Gastroesophageal sphincter (tissue), 4 donors: ENCODE measurements at regions not wholly inside any gene's neighbourhood (a gene's known extent, or its start where the extent isn't known, plus 50 kb on each side); places are given as distances from the start of the nearest gene placed in this dataset.

ENCODE experiments used
- ATAC-seq: fragments of 150-250 bp; one replicate; pipeline ENCODE4 v1.9.1; 2016; ENCODE audit warnings: mild to moderate bottlenecking, moderate library complexity
- H3K27ac ChIP-seq, 4 donors: fragments of 200-600 bp; sonication (generic) in 3 of 4; 1 replicate in 3 of 4; 2 replicates in 1 of 4; pipeline ENCODE4 v1.5.1; 2016 to 2019
- H3K27me3 ChIP-seq: fragments of 200-600 bp; sonication (generic); one replicate; pipeline ENCODE4 v1.5.1; 2019
- H3K36me3 ChIP-seq, 2 donors: fragments of 200-600 bp; sonication (generic); one replicate each; pipeline ENCODE4 v1.5.1; 2019; ENCODE audit warnings: control low read depth in 1 of 2
- H3K4me1 ChIP-seq, 3 donors: fragments of 200-600 bp; sonication (generic); 1 replicate in 2 of 3; 2 replicates in 1 of 3; pipeline ENCODE4 v1.5.1; 2016 to 2019; ENCODE audit warnings: control low read depth in 2 of 3
- H3K4me3 ChIP-seq, 2 donors: fragments of 200-600 bp; sonication (generic); one replicate each; pipeline ENCODE4 v1.5.1; 2019; ENCODE audit warnings: mild to moderate bottlenecking in 1 of 2, moderate library complexity in 1 of 2
- H3K9me3 ChIP-seq, 3 donors: fragments of 200-600 bp; sonication (generic); one replicate each; pipeline ENCODE4 v1.5.1; 2017 to 2019; ENCODE audit warnings: control low read depth in 2 of 3
- EP300 ChIP-seq: sonication (generic); formaldehyde crosslinking; IDR thresholded peaks from one replicate; pipeline ENCODE4 v1.6.1; 2017; ENCODE audit warnings: antibody characterized with exemption, mild to moderate bottlenecking
- POLR2A ChIP-seq, 2 donors: fragments of 450-650 bp; IDR thresholded peaks; one replicate each; pipeline ENCODE4 v1.6.1; 2017; ENCODE audit warnings: antibody characterized with exemption in 2 of 2, mild to moderate bottlenecking in 2 of 2, moderate library complexity in 1 of 2
- POLR2AphosphoS5 ChIP-seq: sonication (generic); formaldehyde crosslinking; IDR thresholded peaks from one replicate; pipeline ENCODE4 v1.6.1; 2017; ENCODE audit warnings: antibody characterized with exemption
- WGBS, 2 donors: methylation state at CpG; one replicate each; pipeline ENCODE4 v1.1.5; 2018; ENCODE audit warnings: low coverage in 1 of 2; 5-methylcytosine and 5-hydroxymethylcytosine counted together
- TF ChIP-seq, protein P1 (sequence below), 4 experiments: fragments of 200-600 bp in 2 of 4; fragments of 450-650 bp in 2 of 4; sonication (generic) in 1 of 4; IDR thresholded peaks; one replicate each; pipeline ENCODE4 v1.5.1; 2017 to 2019; ENCODE audit warnings: antibody characterized with exemption in 4 of 4, mild to moderate bottlenecking in 2 of 4, moderate library complexity in 2 of 4

DNA sequence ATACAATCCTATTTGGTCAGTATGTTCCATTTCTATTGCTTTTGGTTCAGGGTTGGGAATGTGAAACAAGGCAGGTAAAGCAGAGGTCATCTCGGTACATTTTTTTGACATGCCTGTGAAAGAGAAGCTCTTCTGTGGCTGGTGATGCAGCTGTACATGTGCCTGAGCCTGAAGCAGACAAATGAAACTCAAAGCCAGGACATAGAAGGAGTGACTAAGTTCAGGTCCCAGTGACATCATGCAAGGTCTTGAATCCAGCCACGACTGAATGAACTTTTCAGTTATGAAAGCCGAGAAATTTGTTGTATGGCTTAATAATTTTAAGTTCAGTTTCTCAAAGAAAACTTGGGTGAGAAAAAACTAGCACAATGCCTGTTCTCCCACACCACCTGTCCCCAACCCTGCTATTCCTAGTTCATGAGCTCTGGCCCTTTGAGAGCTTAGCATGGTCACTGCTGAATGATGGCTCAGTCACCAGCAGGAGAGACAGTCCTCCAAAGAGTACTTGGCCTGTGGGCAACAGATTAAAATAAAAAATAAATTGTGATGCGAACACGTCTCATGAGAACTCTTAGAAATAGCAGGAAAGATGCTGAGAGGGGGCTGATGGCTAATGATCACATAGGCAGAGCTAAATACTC, 600.2 kb upstream of the GRM7 start:
- H3K4me3 ChIP-seq, result no peak overlapping the region
- 71 to 85% methylated on average over 5 of the region's 5 CpGs for WGBS, 2 donors
- no peak for ATAC-seq

DNA sequence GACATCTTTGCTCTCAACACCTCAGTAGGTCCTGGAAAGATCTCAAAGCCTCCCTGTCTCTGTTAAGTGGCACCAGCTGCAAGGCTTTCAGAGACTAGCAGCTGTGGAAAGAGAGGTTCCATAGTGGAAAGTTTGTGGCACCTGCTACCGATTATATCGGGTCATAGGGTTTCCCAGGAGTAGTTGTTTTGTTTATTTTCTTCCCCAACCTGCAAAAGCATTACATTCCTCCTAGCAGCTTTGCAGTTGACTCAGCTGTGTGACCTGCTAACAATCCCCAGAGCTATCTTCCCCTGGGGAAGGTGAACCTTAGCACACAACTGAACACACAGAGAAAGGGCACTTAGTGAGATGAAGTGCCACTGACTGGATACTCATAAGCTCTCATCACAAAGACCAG, 598.9 kb upstream of the GRM7 start:
- Histone ChIP-seq H3K9me3 (no peaks in the 10 kb centered on the region), H3K4me1 (no peaks in the 10 kb centered on the region), H3K36me3 (no peaks in the 10 kb centered on the region), H3K4me3 (no peak overlapping the region), H3K27ac (no peak overlapping the region), H3K27me3 (no peaks in the 10 kb centered on the region)
- WGBS, 2 donors, result no CpG with 5 or more reads among the region's 2 CpGs
- TF ChIP-seq POLR2A (IDR thresholded peaks at IDR 0.05) (no peak), POLR2AphosphoS5 (no peak)
- ATAC-seq, result no peak

More for the DNA sequence above, 600.2 kb upstream of the GRM7 start:
- H3K36me3 ChIP-seq, result no peaks in the 10 kb centered on the region
- TF ChIP-seq EP300 (no peak), POLR2AphosphoS5 (no peak), POLR2A (IDR thresholded peaks at IDR 0.05) (no peak)
- TF ChIP-seq, protein P1, sequence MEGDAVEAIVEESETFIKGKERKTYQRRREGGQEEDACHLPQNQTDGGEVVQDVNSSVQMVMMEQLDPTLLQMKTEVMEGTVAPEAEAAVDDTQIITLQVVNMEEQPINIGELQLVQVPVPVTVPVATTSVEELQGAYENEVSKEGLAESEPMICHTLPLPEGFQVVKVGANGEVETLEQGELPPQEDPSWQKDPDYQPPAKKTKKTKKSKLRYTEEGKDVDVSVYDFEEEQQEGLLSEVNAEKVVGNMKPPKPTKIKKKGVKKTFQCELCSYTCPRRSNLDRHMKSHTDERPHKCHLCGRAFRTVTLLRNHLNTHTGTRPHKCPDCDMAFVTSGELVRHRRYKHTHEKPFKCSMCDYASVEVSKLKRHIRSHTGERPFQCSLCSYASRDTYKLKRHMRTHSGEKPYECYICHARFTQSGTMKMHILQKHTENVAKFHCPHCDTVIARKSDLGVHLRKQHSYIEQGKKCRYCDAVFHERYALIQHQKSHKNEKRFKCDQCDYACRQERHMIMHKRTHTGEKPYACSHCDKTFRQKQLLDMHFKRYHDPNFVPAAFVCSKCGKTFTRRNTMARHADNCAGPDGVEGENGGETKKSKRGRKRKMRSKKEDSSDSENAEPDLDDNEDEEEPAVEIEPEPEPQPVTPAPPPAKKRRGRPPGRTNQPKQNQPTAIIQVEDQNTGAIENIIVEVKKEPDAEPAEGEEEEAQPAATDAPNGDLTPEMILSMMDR (IDR thresholded peaks at IDR 0.05), result no peak
- H3K9me3 ChIP-seq, result no peaks in the 10 kb centered on the region
- no peaks in the 10 kb centered on the region for H3K27me3 ChIP-seq
- no peaks in the 10 kb centered on the region for H3K4me1 ChIP-seq
- H3K27ac ChIP-seq, result no peak overlapping the region

DNA sequence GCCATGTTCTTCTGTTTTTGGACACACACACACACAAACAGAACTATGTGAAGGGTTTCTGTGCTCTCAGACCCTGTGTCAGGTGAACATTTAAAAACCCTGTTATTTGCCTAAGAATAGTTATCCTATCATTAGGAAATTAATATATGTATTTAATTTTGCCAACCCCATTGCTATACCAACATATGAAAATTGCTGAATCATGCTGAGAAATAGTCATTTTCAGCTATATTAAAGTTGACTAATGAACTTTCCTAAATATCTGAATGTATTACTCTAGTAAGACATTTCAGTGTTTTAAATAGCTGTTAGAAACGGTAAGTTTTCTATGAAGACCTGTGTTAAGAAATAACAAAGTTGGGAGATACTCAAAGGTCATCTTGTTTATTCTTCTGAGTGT, 596.9 kb upstream of the GRM7 start:
- TF ChIP-seq EP300, result no peak
- no peak overlapping the region for H3K27ac ChIP-seq
- H3K27me3 ChIP-seq, result no peaks in the 10 kb centered on the region
- ATAC-seq, result no peak
- no peaks in the 10 kb centered on the region for H3K4me1 ChIP-seq
- 79 to 93% methylated on average over 1 of the region's 1 CpG for WGBS, 2 donors
- H3K36me3 ChIP-seq, result no peaks in the 10 kb centered on the region
- H3K9me3 ChIP-seq, result no peaks in the 10 kb centered on the region
- no peak overlapping the region for H3K4me3 ChIP-seq

DNA sequence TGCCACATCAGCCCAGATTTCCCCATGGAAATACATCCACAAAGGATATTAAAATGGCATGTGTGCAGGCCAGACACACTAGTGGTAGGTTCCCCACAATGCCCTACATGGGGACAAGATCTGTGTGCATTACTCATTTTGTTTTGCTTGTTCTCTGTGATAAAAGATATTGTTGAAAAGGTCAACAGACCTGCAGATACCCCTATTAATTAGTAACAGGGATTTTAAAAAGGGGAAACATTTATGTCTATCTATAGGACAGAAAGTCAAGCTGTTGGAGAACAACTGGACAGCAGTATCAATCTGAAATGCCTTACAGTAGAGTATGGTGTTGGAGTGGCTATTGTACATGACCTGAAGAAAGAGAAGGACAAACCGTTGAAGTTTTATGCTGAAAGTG, 596.0 kb upstream of the GRM7 start:
- H3K36me3 ChIP-seq, result no peaks in the 10 kb centered on the region
- no peak for ATAC-seq
- no peaks in the 10 kb centered on the region for H3K27me3 ChIP-seq
- no peak overlapping the region for H3K4me3 ChIP-seq
- H3K9me3 ChIP-seq, result no peaks in the 10 kb centered on the region
- TF ChIP-seq POLR2AphosphoS5 (no peak), POLR2A (IDR thresholded peaks at IDR 0.05) (no peak), EP300 (no peak)
- TF ChIP-seq, protein P1 (IDR thresholded peaks at IDR 0.05), result no peak
- 82 to 100% methylated on average over 1 of the region's 1 CpG for WGBS, 2 donors
- H3K4me1 ChIP-seq, result no peaks in the 10 kb centered on the region
- H3K27ac ChIP-seq, result no peak overlapping the region

DNA sequence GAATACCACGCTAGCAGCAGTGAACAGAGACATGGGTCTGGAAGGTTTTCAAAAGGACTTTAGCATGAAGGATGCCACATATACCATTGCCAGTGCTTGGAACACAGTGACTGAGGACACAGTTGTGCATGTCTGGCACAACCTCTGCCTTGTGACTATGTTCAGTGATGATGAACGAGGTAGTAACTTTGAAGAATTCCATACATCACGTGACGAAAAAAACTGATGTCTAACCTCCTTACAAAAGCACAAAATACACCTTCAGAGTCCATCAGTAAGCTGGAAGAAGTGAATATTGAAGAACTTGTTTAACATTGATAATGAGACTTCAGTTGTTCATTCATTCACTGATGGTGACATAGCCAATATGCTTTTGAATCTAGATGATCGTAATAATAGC, 594.8 kb upstream of the GRM7 start:
- Histone ChIP-seq H3K27ac (no peak overlapping the region), H3K9me3 (no peaks in the 10 kb centered on the region), H3K27me3 (no peaks in the 10 kb centered on the region), H3K4me1 (no peaks in the 10 kb centered on the region), H3K36me3 (no peaks in the 10 kb centered on the region), H3K4me3 (no peak overlapping the region)
- ATAC-seq, result no peak
- TF ChIP-seq POLR2A (IDR thresholded peaks at IDR 0.05) (no peak), EP300 (no peak)
- TF ChIP-seq, protein P1 (IDR thresholded peaks at IDR 0.05), result no peak
- 56 to 75% methylated on average over 4 to 5 of the region's 5 CpGs for WGBS, 2 donors

DNA sequence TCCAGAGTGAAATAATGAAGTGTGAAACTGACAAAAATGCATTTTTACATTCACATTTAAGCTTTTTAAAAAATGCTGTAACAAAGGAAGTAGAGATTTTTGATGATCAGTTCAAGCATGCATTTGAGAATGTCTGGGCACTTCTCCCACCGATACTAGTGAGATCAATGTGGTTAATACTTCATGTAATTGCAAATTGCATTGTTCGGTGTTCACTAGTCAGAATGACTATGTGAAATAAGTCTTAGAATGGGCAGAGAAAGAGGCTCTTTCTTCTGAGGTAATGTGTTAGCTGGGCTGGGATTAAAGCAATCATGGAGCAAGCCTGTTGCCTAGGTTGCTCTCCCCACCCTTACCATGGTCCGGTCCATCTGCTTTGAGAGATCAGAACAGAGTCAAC, 587.0 kb upstream of the GRM7 start:
- no peak overlapping the region for H3K4me3 ChIP-seq
- no peaks in the 10 kb centered on the region for H3K9me3 ChIP-seq
- TF ChIP-seq POLR2A (IDR thresholded peaks at IDR 0.05) (no peak), EP300 (no peak), POLR2AphosphoS5 (no peak)
- TF ChIP-seq, protein P1 (IDR thresholded peaks at IDR 0.05), result no peak
- H3K27me3 ChIP-seq, result no peaks in the 10 kb centered on the region
- H3K36me3 ChIP-seq, result no peaks in the 10 kb centered on the region
- WGBS, 2 donors, result 77 to 97% methylated on average over 3 of the region's 3 CpGs
- no peaks in the 10 kb centered on the region for H3K4me1 ChIP-seq
- ATAC-seq, result no peak
- H3K27ac ChIP-seq, result no peak overlapping the region
